NCI-H69 (cell line): ENCODE measurements at regions not wholly inside any gene's neighbourhood (a gene's known extent, or its start where the extent isn't known, plus 50 kb on each side); places are given as distances from the start of the nearest gene placed in this dataset.
"Not testable (repeated sequence)": the region's sequence is repeated elsewhere in the genome, so short reads cannot be mapped to it uniquely, and the experiment has no call there.

Experiments
- DNase-seq: peaks from one replicate; lab custom pipeline; 2025; lab: John Stamatoyannopoulos, UW

DNA sequence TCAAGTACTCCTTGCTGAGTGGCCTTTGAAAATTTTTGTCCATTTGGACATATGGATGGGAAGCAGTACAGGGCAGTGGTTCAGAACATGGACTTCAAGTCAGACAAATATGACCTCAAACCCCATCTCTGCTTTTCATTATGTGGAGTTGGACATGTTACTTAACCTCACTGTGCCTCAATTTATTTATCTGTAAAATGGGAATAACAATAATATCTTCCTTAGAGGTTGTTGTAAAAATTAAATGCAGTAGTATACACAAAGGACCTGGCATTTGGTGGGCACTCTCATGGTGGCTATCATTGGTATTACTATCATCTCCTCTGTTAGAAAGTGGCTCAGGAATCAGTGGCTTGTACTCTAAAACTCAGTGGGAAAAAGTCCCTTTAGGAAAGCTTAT, 204.0 kb upstream of the MYLIP start:
- no peak for DNase-seq

DNA sequence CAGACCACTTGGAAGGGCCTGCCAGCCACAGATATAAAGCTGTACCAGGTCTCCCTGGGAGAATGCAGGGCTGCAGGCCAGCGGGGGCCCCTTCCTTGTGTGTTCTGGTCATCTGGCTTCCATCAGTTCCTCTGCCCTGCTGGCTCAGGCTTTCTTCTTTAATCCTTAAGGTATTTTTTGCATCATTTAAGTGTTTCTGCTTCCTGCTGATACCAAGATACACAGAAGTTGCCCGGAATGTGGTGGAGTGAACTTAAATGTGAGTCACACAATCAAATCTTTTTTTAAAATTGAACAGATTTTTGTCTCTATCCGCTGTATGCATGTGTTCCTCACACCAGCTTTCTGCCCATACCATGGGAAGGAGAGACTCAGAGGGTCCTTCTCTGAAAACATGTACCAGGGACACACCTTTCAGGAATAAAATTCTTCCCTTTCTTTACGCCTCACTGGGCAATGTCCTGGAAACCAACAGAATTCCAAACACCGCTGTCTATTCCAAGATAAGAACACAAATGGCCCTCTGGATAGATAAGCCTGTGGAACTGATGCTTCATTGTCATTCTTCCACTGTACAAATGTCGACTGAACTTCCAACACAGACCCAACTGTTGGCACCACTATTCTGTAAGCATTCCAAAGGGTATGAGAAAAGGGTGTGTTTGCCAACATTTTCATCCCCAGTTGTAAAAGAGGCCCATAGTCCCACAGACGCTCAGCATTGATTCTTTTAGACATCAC, 206.2 kb upstream of the MYLIP start:
- no peak for DNase-seq

DNA sequence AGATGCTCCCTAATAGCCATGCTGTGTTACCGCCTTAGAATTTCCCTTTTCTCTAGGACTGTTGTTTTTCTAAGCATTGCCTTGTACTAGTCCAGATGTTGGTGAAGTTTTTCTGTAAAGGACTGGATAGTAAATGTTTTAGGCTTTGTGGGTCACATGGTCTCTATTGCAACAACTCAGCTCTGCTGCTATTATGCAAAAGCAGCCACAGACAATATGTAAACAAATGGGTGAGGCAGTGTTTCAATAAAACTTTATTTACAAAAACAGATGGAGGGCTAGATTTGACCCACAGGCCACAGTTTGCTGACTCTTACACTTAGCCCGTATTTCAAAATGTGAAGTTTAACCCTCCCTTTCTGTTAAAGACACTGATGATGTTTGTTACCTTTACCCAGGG, 207.6 kb upstream of the MYLIP start:
- DNase-seq = no peak

DNA sequence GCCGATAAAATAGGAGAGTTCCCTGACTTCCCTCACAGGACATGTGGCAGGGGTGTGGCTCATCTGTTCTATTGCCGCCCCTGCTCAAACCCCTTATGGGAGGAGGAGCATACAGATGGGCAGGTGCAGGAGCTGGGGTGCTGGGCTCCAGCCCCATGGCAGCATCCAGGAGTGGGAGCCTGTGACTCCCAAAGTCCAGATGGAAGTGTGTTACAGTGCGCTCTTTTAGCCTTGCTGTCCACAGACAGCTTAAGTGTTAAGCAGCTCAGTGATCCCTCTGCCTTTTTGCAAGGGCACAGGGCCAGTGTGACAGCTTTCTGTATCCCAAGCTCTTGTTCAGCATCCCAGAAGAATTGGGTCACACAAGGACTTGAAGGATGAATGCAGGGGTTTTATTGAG, 212.3 kb upstream of the MYLIP start:
- DNase-seq = no peak

DNA sequence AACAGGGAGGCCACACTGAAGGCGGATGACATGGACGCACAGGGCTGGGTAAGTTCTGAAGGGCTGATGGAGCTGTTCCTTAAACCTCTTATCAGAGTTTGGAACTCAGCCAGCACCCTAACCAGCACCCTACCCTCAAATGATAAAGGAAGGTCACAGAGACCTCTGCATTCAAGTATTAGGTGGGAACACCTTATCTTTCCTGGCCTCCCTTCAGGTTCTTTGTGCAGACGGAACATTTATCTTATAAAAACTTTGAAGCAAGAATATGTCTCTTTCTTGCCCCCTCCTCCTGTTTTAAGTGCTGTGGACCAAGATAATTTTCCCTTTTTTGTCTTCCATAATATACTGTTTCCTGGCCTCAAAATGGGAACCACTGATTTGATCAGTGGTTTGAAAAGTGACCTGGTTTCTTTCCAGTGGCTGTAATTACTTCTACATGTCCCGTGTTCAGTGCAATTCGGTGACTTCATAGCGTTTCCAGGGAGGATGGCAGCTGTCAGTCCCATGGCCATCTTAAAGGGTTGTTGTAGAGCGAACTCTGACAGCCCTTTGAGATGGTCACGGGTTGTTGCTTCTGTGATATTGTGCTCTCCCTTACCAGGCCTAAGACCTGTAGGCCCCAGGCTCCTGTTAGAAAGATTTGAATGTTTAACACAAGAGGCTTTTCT, 213.2 kb upstream of the MYLIP start:
- DNase-seq = no peak

DNA sequence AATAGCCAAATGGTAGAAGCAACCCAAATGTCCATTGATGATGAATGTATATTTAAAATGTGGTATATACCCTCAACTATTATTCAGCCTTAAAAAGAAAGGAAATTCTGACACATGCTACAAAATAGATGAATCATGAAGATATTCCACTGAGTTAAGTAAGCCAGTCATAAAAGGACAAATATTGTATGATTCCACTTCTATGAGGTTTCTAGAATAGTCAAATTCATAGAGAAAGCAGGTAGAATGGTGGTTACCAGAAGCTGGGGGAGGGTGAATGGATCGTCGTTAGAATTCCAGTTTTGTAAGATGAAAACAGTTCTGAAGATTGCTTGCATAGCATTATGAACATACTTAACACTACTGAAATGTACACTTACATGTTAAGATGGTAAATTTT, 214.3 kb upstream of the MYLIP start:
- DNase-seq = no peak

DNA sequence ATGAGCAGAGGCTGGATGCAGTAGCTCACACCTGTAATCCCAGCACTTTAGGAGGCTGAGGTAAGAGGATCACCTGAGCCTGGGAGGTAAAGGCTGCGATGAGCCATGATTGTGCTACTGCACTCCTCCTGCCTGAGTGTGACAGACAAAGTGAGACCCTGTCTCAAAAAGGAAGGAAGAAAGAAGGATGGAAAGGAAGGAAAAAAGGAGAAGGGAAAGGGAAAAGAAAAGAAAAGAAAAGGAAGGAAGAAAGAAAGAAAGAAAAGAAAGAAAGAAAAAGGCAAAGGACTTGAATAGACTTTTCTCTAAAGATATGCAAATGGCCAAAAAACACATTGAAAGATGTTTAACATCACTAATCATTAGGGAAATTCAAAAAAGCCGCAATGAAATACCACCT, 215.3 kb upstream of the MYLIP start:
- no peak for DNase-seq

DNA sequence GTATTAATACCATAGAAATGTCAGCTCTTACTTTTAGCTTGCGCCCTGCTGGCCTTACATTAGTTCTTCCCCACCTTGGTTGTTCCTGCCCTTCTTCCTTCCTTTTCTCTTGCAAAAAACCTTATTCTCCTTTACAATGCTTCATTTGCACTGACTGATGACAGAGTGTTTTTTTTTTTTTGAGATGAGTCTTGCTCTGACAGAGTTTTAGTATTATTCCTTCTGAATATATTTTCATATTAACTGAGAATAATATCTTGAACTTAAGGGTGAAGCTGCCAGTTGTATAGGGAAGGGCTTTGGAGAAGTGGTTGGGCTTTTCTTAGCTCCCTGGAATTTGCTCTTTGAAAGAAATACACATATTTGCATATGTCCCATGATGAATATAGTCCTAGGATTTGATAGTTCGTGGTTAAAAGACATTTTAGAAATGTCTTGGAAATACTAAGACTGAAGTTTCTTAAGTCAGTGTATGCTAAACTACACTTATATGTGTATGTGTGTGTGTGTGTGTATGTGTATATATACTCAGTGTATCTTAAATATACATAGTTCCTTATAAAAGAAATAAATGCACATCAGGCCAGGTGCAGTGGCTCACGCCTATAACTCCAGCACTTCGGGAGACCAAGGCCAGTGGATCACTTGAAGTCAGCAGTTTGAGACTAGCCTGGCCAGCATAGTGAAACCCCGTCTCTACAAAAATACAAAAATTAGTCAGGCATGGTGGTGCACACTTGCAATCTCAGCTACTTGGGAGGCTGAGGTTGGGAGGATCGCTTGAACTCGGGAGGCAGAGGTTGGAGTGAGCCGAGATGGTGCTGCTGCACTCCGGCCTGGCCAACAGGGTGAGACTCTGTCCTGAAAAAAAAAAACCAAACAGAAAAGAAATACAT, 216.1 kb upstream of the MYLIP start:
- DNase-seq = no peak

DNA sequence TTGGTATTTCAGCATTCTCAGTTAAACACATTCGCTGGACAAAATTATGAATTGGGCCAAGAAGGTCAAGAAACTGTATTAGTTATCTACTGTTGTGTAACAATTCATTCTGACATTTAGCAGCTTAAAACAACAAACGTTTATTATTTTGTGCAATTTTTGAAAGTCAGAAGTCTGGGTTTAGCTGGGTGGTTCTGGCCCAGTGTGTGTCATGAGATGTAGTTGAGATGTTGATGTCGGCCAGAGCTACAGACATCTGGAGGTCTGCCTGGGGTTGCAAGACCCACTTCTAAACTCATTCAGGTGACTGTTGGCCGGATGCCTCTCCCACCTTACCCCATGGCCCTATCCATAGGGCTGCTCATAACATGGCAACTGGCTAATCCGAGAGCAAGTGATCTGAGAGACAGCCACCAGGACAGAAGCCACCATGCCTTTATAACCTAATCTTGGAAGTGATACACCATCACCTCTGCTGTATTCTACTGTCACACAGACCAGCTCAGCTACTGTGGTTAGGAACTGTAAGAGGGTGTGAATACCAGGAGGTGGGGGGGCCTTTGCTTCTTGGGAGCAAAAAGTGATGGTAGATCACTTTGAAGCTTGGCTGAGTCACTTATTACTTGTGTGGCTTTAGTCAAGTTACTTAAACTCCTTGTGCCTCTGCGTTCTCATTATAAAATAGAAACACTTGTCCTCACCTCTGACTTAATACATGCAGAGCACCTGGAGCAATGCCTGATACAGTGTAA, 217.0 kb upstream of the MYLIP start:
- DNase-seq = no peak

DNA sequence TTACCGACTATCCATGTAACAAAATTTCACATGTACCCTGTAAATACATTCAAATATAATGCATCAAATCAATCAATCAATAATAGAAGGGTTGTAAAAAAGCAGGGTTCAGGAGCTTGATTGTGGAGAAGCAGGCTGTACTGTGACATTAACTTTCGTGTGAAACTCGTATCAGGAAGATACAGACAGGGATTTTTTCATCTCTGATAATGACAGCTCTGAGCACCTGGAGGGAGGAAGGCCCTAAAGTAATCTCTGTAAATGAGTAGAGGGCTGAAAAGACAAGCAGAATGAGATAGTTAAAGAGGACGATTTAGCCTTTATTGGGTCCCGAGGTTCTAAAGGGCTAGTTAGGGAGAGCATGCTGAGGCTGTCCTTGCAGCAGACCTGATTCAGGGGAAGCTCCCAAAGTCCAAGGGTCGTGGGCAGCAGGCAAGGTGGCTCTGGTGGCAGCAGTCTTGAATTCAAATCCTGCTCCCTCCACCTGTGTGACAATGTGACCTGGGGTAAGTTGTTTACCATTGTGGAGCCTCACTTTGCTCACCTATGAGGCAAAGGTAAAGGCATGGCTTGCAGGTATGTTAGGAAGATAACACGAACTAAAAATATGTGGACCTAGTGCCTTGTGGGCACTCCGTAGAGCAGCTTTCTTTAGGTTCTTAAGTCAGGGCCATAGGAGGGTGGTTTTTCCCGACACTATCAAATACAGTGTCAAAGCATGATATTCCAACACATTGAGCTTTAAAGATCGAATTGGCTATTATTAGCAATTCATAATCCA, 219.4 kb upstream of the MYLIP start:
- no peak for DNase-seq

DNA sequence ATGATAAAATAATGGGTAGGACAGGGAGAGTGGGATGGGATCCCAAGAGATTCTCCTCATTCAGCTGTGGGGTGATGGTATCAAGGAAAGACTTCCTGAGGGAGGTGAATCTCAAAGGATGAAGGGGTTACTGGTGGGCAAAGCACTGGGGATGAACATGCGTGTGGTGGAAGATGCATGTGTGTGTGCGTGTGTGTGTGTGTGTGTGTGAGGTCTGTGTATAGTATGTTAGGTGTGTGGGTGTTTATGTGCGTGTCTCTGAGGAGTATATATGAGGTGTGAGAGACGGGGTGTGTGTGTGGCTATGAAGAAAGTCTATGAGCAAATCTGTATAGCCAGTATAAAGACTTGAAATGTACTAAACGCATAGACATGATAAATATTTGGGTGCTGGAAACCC, 220.0 kb upstream of the MYLIP start:
- DNase-seq = no peak

DNA sequence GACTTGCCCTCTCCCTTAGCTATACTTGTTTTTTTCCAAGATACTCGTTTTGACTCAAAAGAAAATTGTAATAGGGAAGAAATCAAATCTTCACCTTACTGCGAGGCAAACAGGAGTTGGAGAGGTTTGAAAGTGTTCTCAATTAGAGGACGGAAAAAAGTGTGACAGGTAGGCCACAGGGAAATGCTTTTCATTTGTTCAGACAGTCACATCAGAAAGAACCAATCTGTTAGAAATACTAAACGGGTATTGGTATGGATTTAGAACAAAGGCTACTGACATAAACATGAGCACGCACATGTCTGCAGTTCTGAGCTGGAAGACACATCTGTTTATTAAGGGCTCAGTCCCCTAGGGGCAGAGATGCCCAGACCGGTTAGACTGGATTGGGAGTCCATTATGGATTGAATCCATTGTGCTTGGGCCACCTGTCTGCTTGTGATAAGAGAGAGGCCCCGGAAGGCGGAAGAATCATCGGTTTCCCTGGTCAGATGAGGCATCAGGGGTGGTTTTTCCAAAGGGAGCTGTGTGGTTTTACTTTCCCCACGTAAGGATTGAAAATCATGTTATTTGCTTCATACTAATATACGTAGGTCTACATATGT, 220.9 kb upstream of the MYLIP start:
- DNase-seq = peak; percentile 28

DNA sequence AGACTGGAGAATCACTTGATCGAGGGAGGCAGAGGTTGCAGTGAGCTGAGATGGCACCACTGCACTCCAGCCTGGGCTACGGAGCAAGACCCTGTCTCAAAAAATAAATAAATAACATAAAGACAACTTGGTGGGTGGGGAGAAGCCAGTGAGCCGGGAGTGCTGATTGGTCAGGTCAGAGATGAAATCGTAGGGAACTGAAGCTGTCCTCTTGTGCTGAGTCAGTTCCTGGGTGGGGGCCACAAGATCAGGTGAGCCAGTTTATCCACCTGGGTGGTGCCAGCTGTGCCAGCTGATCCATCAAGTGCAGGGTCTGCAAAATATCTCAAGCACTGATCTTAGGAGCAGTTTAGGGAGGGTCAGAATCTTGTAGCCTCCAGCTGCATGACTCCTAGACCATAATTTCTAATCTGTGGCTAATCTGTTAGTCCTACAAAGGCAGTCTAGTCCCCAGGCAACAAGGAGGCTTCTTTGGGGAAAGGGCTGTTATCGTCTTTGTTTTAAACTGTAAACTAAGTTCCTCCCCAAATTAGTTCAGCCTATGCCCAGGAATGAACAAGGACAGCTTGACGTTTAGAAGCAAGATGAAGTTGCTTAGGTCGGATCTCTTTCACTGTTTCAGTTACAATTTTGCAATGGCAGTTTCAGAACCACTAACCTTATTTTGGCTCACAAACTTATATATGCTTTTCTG, 221.5 kb upstream of the MYLIP start:
- DNase-seq = not testable (repeated sequence)

DNA sequence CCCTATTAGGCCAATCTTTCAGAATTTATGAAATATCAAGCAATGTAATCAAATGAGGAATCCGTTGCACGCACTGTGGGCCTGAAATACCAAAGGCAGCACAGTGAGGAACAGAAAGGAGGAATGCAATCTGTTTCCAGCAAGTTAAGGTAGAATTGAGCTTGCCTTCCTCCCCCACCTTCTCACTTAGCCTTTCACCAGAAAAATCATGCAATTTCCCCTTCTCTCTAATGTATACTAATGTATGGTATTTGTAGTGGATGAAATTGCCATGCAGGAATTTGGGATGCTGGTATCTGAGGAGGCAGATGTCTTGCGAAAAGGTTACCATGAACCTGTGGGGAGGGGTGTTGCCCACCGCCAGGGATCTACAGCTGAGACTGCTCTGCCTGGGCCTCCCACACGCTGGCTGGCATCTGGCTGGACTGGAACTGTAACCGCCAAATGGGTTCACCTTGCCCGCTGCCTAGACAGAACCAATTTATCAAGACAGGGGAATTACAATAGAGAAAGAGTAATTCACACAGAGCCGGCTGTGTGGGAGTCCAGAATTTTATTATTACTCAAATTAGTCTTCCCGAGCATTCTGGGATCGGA, 222.4 kb upstream of the MYLIP start:
- DNase-seq = no peak

DNA sequence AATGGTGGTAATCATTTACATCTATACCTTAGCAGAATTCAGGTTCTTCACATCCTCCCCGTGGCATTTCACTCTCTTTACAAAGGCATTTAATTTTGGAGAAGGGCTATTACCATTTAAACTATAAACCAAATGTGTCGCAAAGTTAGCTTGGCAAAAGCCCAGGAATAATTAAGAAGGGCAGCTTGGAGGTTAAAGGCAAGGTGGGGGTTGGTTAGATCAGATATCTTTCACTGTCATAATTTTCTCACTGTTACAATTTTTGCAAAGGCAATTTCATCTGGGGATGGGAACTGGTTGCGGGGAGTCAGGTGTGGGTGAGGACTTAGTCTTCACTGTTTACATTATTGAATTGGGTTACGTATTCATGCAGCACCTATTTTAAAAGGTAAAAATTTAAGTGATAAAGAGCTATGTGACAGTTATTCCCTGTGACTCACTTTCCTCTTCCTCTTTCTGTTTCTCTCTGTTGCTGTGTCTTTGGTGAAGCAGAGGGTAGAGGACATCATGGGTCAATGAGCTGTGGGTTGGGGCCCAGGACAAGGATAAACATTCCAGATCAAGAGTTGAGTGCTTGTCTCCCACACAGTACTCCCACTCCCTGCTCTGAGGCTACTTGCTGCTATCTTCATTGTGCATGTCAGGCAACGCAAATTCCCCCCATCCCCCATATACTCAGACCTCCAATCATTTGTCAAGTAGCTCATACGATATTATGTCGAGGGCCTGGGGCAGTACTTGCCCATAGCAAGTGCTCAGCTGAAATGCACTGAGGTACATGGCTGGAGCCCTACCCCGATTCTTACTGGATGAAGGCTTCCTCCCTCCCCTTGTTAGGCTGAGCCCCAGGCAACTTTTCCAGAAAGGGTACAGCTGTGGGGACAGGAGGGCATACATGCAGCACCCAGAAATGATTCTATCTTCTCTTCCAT, 223.1 kb upstream of the MYLIP start:
- DNase-seq = peak; percentile 28

DNA sequence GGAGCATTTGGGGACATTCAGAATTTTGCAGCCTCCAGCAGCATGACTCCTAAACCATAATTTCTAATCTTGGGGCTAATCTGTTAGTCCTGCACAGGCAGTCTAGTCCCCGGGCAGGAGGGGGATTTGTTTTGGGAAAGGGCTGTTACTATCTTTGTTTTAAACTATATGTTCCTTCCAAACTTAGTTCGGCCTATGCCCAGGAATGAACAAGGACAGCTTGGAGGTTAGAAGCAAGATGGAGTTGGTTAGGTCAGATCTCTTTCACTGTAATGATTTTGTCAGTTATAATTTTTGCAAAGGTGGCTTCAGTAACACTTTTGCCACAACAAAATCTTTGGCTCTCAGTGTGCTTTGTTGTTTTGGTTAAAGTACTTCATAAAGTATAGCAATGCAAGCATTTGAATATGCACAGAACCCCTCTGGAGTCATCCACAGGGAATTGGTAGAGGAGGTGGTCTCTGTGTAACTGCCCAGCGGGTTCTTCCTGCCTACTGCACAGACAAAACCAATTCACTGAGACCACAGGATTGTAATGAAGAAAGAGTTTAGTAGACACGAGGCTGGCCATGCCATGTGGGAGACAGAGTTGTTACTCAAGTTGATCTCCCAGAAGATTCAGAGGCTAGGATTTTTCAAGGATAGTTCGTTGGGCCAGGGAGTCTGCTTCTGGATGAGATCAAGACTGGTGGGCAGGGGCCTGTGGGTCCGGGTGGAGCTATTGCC, 224.1 kb upstream of the MYLIP start:
- no peak for DNase-seq

DNA sequence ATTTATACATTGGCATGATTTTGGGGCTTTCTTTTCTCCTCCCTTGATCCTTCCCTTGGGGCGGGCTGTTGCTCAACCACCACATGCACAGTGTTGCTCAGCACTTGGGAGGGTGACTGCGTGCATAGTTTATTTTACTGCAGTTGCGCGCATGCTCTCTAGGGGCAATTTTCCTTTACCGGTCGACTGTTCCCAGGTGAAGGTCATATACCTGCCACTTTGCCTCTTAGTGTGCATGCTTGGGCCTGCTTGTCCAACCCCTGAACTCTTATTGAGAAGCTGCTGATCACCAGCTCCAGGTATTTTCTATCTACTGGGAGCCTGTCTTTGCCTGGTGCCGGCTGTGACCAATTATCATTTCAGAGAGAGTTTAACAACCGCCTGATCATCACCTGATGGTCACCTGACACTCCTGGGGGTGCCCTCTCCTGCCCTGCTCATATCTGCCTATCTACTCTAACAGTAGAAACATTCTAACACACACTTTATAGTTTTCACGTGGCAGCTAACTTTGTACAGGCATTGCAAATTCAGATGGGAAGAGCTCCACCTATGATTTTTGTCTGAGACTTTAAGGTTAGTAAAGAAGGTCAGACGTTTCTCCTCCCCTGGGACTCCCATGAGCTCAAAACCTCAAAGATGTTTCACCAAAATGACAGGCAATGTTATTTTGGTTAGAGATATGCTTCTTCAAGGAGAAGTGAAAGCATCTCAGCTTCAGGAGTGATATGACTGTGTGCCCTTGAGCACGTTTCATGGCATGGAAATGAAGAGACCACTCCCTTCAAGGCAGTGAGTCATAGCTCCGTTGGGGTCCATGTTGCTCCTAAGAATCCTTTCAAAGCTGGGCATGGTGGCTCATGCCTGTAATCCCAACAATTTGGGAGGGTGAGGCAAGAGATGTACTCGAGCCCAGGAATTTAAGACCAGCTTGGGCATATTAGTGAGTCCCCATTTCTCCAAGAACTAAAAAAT, 227.5 kb upstream of the MYLIP start:
- no peak for DNase-seq
